ENCODE measurements at regions not wholly inside any gene's neighbourhood (a gene's known extent, or its start where the extent isn't known, plus 50 kb on each side); places are given as distances from the start of the nearest gene placed in this dataset.
"Not testable (repeated sequence)": the region's sequence is repeated elsewhere in the genome, so short reads cannot be mapped to it uniquely, and the experiment has no call there.

DNA sequence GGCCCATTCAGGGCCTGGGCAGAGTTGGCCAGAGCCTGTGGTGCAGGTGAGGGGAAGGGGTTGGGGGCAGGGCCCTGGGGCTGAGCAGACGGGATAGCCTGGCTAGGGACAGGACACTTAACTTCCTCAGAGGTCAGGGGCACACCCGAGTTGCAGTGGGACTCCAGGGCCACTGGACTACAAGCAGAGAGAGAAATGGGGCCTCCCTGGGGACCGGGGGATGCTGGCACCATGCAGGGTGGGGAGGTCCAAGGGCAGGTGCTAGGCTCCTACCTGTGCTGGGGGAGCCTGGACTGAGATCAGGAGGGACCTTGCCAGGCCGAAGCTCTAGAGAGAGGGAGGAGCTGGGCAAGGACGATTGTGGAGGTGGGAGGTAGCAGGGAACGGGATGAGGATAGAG lies 222.3 kb downstream of the TMEM121 start:
- TF ChIP-seq POLR2AphosphoS5 (IDR thresholded peaks at IDR 0.05; ENCODE audit: borderline replicate concordance, low read depth, low read length); EZH2 (IDR thresholded peaks at IDR 0.05): not testable (repeated sequence)

Data from SK-N-MC (cell line).